Endothelial cell of umbilical vein (primary cell): ENCODE measurements at regions not wholly inside any gene's neighbourhood (a gene's known extent, or its start where the extent isn't known, plus 50 kb on each side); places are given as distances from the start of the nearest gene placed in this dataset.

Experiments used
- BruUV-seq: library from RNA; stranded (reverse); fragments of 400-500 nt; replicated peaks from 2 replicates; lab custom pipeline; 2021; lab: Mats Ljungman, UMichigan
- CTCF ChIA-PET: fragments of 300-600, 350-600 bp; sonication (Branson Sonifier 250); formaldehyde crosslinking; loops from one replicate; lab custom pipeline; 2021; ENCODE audit warnings: antibody characterized with exemption, inconsistent platforms; lab: Charles Lee
- POLR2A ChIA-PET: fragments of 300-600, 350-600 bp; sonication (Branson Sonifier 250); formaldehyde crosslinking; loops from one replicate; lab custom pipeline; 2021; ENCODE audit warnings: antibody characterized with exemption, inconsistent platforms; lab: Charles Lee
- DNase-seq: peaks from one replicate; pipeline ENCODE4 v3.0.0-alpha.2; 2011; ENCODE audit warnings: low read depth, low spot score
- FAIRE-seq: peaks from 2 replicates; lab custom pipeline; 2011; peaks lifted over from hg19 to GRCh38; lab: Jason Lieb, UNC
- H2AFZ ChIP-seq: 2 replicates; pipeline ENCODE4 v1.6.0; 2012; ENCODE audit warnings: low read depth, low read length, control low read depth, inconsistent platforms
- H3K27ac ChIP-seq: 2 replicates; pipeline ENCODE4 v1.5.1; 2011; ENCODE audit warnings: low read depth, mild to moderate bottlenecking, control low read depth, low read length, moderate library complexity; ENCODE audit not compliant: insufficient read depth
- H3K27me3 ChIP-seq, 2 experiments: 2 replicates each; pipeline versions ENCODE4 v1.6.0 to v1.6.1; 2011; ENCODE audit warnings: low read length in 2 of 2, mixed read lengths in 1 of 2; ENCODE audit not compliant: control insufficient read depth in 2 of 2, insufficient read depth in 2 of 2
- H3K36me3 ChIP-seq, 2 experiments: 2 replicates in 1 of 2; 3 replicates in 1 of 2; pipeline ENCODE4 v1.5.1; 2011; ENCODE audit warnings: low read length in 2 of 2, mild to moderate bottlenecking in 1 of 2, moderate library complexity in 1 of 2; ENCODE audit not compliant: control insufficient read depth in 2 of 2, insufficient read depth in 2 of 2; ENCODE audit errors: extremely low read depth in 1 of 2
- H3K4me1 ChIP-seq: 3 replicates; pipeline ENCODE4 v1.5.1; 2011; ENCODE audit warnings: mild to moderate bottlenecking, low read length; ENCODE audit not compliant: control insufficient read depth, insufficient read depth; ENCODE audit errors: extremely low read depth
- H3K4me2 ChIP-seq: 2 replicates; pipeline ENCODE4 v1.6.1; 2011; ENCODE audit warnings: low read length, control low read depth, mixed read lengths; ENCODE audit not compliant: insufficient read depth
- H3K4me3 ChIP-seq, 3 experiments: fragments of 200-600 bp in 1 of 3; sonication (generic), shearing (Covaris generic) in 1 of 3; replicated peaks in 1 of 3; 2 replicates each; pipeline ENCODE4 v1.5.1; 2011 to 2016; ENCODE audit warnings: control low read depth in 3 of 3, low read length in 3 of 3, mild to moderate bottlenecking in 2 of 3, inconsistent platforms in 1 of 3, low read depth in 1 of 3, moderate library complexity in 1 of 3; ENCODE audit not compliant: insufficient read depth in 1 of 3
- H3K79me2 ChIP-seq: 2 replicates; pipeline ENCODE4 v1.6.0; 2012; ENCODE audit warnings: low read length, inconsistent platforms; ENCODE audit not compliant: control insufficient read depth, insufficient read depth
- H3K9ac ChIP-seq: replicated peaks from 2 replicates; pipeline ENCODE3; 2011; ENCODE audit warnings: low read length, control low read depth; ENCODE audit not compliant: insufficient read depth; ENCODE audit errors: extremely low read depth
- H3K9me1 ChIP-seq: replicated peaks from 3 replicates; pipeline ENCODE4 v1.6.0; 2011; ENCODE audit warnings: mild to moderate bottlenecking, low read length; ENCODE audit not compliant: control insufficient read depth, insufficient read depth; ENCODE audit errors: extremely low read depth
- H3K9me3 ChIP-seq: replicated peaks from 2 replicates; pipeline ENCODE4 v1.5.1; 2012; ENCODE audit warnings: low read length, inconsistent platforms; ENCODE audit not compliant: control insufficient read depth, insufficient read depth
- H4K20me1 ChIP-seq: replicated peaks from 2 replicates; pipeline ENCODE3; 2011; ENCODE audit warnings: mild to moderate bottlenecking, low read length; ENCODE audit not compliant: control insufficient read depth, insufficient read depth; ENCODE audit errors: extremely low read depth
- EZH2 ChIP-seq: IDR thresholded peaks from 2 replicates; pipeline ENCODE4 v1.6.1; 2012; ENCODE audit warnings: borderline replicate concordance, low read depth, mild to moderate bottlenecking, moderate library complexity, low read length, inconsistent platforms; ENCODE audit not compliant: severe bottlenecking
- FOS ChIP-seq: IDR thresholded peaks from 2 replicates; pipeline ENCODE4 v1.6.1; 2011; ENCODE audit warnings: mild to moderate bottlenecking, low read length, moderate library complexity, borderline replicate concordance; ENCODE audit not compliant: insufficient read depth
- GATA2 ChIP-seq: IDR thresholded peaks from 2 replicates; pipeline ENCODE4 v1.7.0; 2011; ENCODE audit warnings: low read depth, mild to moderate bottlenecking, moderate library complexity, mixed read lengths, low read length; ENCODE audit not compliant: insufficient read length, insufficient read depth
- JUN ChIP-seq: IDR thresholded peaks from 2 replicates; pipeline ENCODE4 v1.6.1; 2011; ENCODE audit warnings: borderline replicate concordance, low read depth; ENCODE audit not compliant: insufficient read length, insufficient read depth
- MYC ChIP-seq: IDR thresholded peaks from one replicate; pipeline ENCODE4 v1.6.1; 2011; ENCODE audit warnings: mild to moderate bottlenecking, low read depth, low read length
- POLR2A ChIP-seq: IDR thresholded peaks from 2 replicates; pipeline ENCODE4 v1.6.1; 2012; ENCODE audit warnings: low read depth, mild to moderate bottlenecking, control low read depth, low read length
- POLR2AphosphoS5 ChIP-seq: IDR thresholded peaks from 2 replicates; pipeline ENCODE4 v1.6.1; 2012; ENCODE audit warnings: low read depth, mild to moderate bottlenecking, control low read depth, low read length, moderate library complexity; ENCODE audit not compliant: insufficient read depth
- dilution Hi-C: fragments of 300-500 bp; cut with MboI; formaldehyde crosslinking; loops from one replicate; pipeline ENCODE4 v1.15.0; 2019; ENCODE audit warnings: low sequenced_read_pairs; ENCODE audit not compliant: extremely low pct_ligation_motif_present
- intact Hi-C: fragments of 100-400 bp; cut with micrococcal nuclease; formaldehyde crosslinking; loops from one replicate; pipeline ENCODE4 v1.10.0; 2022
- TF ChIP-seq, protein P1 (sequence below): IDR thresholded peaks from 2 replicates; pipeline ENCODE4 v1.6.1; 2011; ENCODE audit not compliant: insufficient read depth, insufficient read length
- TF ChIP-seq, protein P2 (sequence below), 2 donors: IDR thresholded peaks; 1 replicate in 1 of 2; 2 replicates in 1 of 2; pipeline ENCODE4 v1.5.1; 2011; ENCODE audit warnings: low read length in 2 of 2, mild to moderate bottlenecking in 2 of 2, moderate library complexity in 2 of 2, control low read depth in 1 of 2, inconsistent platforms in 1 of 2, low read depth in 1 of 2; ENCODE audit not compliant: insufficient read depth in 1 of 2; ENCODE audit errors: extremely low read depth in 1 of 2

DNA sequence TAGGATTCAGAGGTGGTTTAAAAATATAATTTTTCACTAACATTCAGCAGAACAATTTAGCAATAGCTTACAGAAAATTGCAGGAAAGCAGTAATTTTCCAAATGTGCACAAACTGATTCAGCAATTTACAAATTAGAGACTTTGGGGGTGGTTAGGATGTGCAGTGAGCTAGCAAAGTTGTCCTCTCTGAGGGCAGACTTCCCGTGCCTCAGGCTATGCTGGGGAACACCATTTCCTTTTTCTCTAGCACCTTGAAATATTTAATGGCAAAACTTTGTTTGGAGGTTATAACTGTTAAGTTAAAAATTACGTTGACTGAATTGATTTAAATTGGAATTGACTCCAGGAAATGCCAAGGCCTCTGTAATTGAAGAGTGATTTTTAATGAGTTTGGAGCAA lies 258.9 kb downstream of the PTBP2 start:
- no TSS peak for BruUV-seq
- TF ChIP-seq EZH2 (no peak), GATA2 (no peak), JUN (no peak), POLR2A (no peak), POLR2AphosphoS5 (no peak), MYC (no peak), FOS (no peak)
- TF ChIP-seq, protein P1, sequence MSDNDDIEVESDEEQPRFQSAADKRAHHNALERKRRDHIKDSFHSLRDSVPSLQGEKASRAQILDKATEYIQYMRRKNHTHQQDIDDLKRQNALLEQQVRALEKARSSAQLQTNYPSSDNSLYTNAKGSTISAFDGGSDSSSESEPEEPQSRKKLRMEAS, result no peak
- TF ChIP-seq, protein P2, sequence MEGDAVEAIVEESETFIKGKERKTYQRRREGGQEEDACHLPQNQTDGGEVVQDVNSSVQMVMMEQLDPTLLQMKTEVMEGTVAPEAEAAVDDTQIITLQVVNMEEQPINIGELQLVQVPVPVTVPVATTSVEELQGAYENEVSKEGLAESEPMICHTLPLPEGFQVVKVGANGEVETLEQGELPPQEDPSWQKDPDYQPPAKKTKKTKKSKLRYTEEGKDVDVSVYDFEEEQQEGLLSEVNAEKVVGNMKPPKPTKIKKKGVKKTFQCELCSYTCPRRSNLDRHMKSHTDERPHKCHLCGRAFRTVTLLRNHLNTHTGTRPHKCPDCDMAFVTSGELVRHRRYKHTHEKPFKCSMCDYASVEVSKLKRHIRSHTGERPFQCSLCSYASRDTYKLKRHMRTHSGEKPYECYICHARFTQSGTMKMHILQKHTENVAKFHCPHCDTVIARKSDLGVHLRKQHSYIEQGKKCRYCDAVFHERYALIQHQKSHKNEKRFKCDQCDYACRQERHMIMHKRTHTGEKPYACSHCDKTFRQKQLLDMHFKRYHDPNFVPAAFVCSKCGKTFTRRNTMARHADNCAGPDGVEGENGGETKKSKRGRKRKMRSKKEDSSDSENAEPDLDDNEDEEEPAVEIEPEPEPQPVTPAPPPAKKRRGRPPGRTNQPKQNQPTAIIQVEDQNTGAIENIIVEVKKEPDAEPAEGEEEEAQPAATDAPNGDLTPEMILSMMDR (IDR thresholded peaks at IDR 0.05; ENCODE audit: extremely low read depth in 1 of 2, insufficient read depth in 1 of 2, low read depth in 1 of 2, low read length in 2 of 2), result no peak
- dilution Hi-C loops (no loop called here), intact Hi-C loops (loop anchor here (2.0 to 5.0 kb wide), 3 partner anchors 34 to 1072 kb away; no protein-coding TSS in a partner anchor)
- H3K36me3 ChIP-seq, result no peaks in the 10 kb centered on the region
- ChIA-PET CTCF (interaction anchor here (0.9 to 3.0 kb wide), 7 partner anchors 9 to 1488 kb away, joined by 3 to 18 read pairs (median 4); no protein-coding TSS in a partner anchor), POLR2A (no interaction called here)
- H3K9me1 ChIP-seq, result no peaks in the 10 kb centered on the region
- H2AFZ ChIP-seq, result no peak overlapping the region
- DNase-seq (no peak), FAIRE-seq (peak; percentile 50)
- H3K9ac ChIP-seq, result no peak overlapping the region
- H3K4me1 ChIP-seq, result peaks cover 16% of the 10 kb centered on the region
- H4K20me1 ChIP-seq, result no peaks in the 10 kb centered on the region
- H3K4me2 ChIP-seq, result peak overlapping the region; percentile 52
- H3K27ac ChIP-seq, result no peak overlapping the region
- no peak overlapping the region for H3K4me3 ChIP-seq
- H3K27me3 ChIP-seq, result peaks cover 0 to 4% of the 10 kb centered on the region in 2 experiments
- no peaks in the 10 kb centered on the region for H3K9me3 ChIP-seq
- H3K79me2 ChIP-seq, result no peaks in the 10 kb centered on the region
